Activated T-helper 17 cell treated with anti-CD3 and anti-CD28 coated beads, Interleukin-2, amount 50 U/mL, for 72 hours (primary cell): ENCODE measurements at regions not wholly inside any gene's neighbourhood (a gene's known extent, or its start where the extent isn't known, plus 50 kb on each side); places are given as distances from the start of the nearest gene placed in this dataset.

ENCODE experiments used
- ATAC-seq: fragments of 150-1000 bp; cut with Tn5 transposase; replicated peaks from 2 replicates; pipeline ENCODE4 v1.10.0; 2021; ENCODE audit warnings: mild to moderate bottlenecking, moderate library complexity
- H3K27ac Mint-ChIP-seq: one replicate; pipeline ENCODE4 v1.8.0; 2022; ENCODE audit warnings: mixed read lengths
- H3K27me3 Mint-ChIP-seq: one replicate; pipeline ENCODE4 v1.8.0; 2022; ENCODE audit warnings: mixed read lengths
- H3K36me3 Mint-ChIP-seq: one replicate; pipeline ENCODE4 v1.8.0; 2022; ENCODE audit warnings: low read depth, mild to moderate bottlenecking, mixed read lengths
- H3K4me1 Mint-ChIP-seq: one replicate; pipeline ENCODE4 v1.8.0; 2022; ENCODE audit warnings: mixed read lengths
- H3K4me3 Mint-ChIP-seq: one replicate; pipeline ENCODE4 v1.8.0; 2022; ENCODE audit warnings: mild to moderate bottlenecking, mixed read lengths
- H3K9me3 Mint-ChIP-seq: one replicate; pipeline ENCODE4 v1.8.0; 2022; ENCODE audit warnings: mixed read lengths

GRCh38 chr3:150084128-150084527 is 113.4 kb upstream of the PFN2 start:
- no peaks in the 10 kb centered on the region for H3K4me1 Mint-ChIP-seq
- ATAC-seq = no peak
- no peak overlapping the region for H3K4me3 Mint-ChIP-seq
- no peaks in the 10 kb centered on the region for H3K36me3 Mint-ChIP-seq
- no peak overlapping the region for H3K27ac Mint-ChIP-seq
- H3K27me3 Mint-ChIP-seq = peaks cover 14% of the 10 kb centered on the region
- no peaks in the 10 kb centered on the region for H3K9me3 Mint-ChIP-seq

GRCh38 chr3:150083655-150084042 is 113.0 kb upstream of the PFN2 start:
- Mint-ChIP-seq H3K36me3 (no peaks in the 10 kb centered on the region), H3K27me3 (peaks cover 10% of the 10 kb centered on the region), H3K27ac (no peak overlapping the region), H3K4me3 (no peak overlapping the region), H3K9me3 (no peaks in the 10 kb centered on the region), H3K4me1 (no peaks in the 10 kb centered on the region)
- ATAC-seq = no peak

- no peak overlapping the region for H3K27ac Mint-ChIP-seq
- H3K27me3 Mint-ChIP-seq = peaks cover 8% of the 10 kb centered on the region
- no peak for ATAC-seq
- H3K36me3 Mint-ChIP-seq = no peaks in the 10 kb centered on the region
- no peaks in the 10 kb centered on the region for H3K9me3 Mint-ChIP-seq
- H3K4me3 Mint-ChIP-seq = no peak overlapping the region
- no peaks in the 10 kb centered on the region for H3K4me1 Mint-ChIP-seq
These were observed 112.4 kb upstream of the PFN2 start for GRCh38 chr3:150082898-150083654.

- H3K4me3 Mint-ChIP-seq = no peak overlapping the region
- H3K9me3 Mint-ChIP-seq = no peaks in the 10 kb centered on the region
- peaks cover 7% of the 10 kb centered on the region for H3K27me3 Mint-ChIP-seq
- no peak for ATAC-seq
- H3K27ac Mint-ChIP-seq = no peak overlapping the region
- no peaks in the 10 kb centered on the region for H3K36me3 Mint-ChIP-seq
- no peaks in the 10 kb centered on the region for H3K4me1 Mint-ChIP-seq
These were observed 110.4 kb upstream of the PFN2 start for GRCh38 chr3:150081084-150081483.

- Mint-ChIP-seq H3K27ac (no peak overlapping the region), H3K36me3 (no peaks in the 10 kb centered on the region), H3K9me3 (no peaks in the 10 kb centered on the region), H3K27me3 (peaks cover 8% of the 10 kb centered on the region), H3K4me3 (no peak overlapping the region), H3K4me1 (no peaks in the 10 kb centered on the region)
- ATAC-seq = no peak
These were observed 109.5 kb upstream of the PFN2 start for GRCh38 chr3:150080058-150080730.

DNA sequence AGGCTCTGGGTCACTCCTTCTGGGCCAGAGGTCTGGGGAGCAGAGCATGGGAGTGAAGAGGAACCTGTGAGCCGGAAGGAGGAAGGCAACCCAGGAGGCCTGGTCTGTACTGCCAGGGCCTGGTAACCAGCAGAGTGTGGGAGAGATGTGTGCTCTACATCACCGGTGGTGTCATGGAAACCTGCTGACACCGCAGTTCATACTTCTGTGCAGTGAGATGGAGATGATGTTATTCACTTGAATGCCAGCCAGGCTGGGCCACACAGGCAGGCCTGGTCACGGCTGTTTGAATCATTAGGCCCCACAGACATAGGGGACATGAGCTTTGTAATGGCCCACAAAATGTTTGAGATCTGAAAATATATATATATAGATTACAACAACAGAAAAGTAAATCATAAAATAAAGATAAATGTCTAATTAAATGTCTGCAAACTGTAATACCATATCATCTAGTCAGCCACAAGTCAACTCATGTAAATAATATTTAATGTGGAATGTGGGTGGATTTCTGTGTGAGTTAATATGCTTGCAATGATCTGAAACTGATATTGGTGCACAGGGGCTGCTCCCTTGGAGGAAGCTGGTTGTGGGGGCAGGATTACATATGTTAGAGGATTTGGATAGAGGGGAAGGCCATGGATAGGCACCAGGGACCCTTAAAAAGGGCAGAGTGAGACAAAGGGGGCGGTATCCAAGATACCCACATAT is 108.5 kb upstream of the PFN2 start:
- H3K27me3 Mint-ChIP-seq = peaks cover 3% of the 10 kb centered on the region
- no peaks in the 10 kb centered on the region for H3K4me1 Mint-ChIP-seq
- H3K36me3 Mint-ChIP-seq = no peaks in the 10 kb centered on the region
- no peak overlapping the region for H3K27ac Mint-ChIP-seq
- H3K4me3 Mint-ChIP-seq = no peak overlapping the region
- ATAC-seq = no peak
- no peaks in the 10 kb centered on the region for H3K9me3 Mint-ChIP-seq

DNA sequence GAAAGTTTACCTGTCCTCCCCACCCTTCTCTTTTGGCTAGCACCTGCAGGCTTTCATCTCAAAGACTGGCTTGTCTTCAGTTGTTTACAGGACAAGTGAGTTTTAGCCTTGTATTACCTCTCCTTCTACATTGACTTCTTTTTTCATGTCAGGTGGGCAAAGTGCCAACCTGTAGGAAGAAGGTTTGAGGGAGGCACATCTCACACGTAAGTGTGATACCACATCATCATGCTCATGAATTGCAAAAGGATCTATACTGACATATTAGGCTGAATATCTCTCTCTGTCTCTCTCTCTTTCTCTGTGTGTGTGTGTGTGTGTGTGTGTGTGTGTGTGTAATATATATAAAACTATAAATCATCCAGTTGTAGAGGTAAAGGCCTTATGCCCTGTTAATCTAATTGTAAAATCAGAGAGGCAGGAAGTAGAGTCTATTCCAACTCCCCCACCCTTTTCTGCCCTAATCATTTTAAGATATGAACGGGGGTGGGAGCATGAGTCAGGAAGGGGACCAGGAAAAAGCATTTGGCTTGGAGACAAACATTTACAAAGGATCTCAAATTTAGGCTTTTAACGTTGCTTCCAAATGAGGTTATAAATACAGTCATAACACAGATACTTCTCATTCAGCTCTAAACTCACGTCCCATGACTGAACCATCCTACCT is 107.0 kb upstream of the PFN2 start:
- no peaks in the 10 kb centered on the region for H3K9me3 Mint-ChIP-seq
- H3K36me3 Mint-ChIP-seq = no peaks in the 10 kb centered on the region
- H3K4me1 Mint-ChIP-seq = no peaks in the 10 kb centered on the region
- ATAC-seq = no peak
- no peak overlapping the region for H3K4me3 Mint-ChIP-seq
- no peak overlapping the region for H3K27ac Mint-ChIP-seq
- peaks cover 13% of the 10 kb centered on the region for H3K27me3 Mint-ChIP-seq

DNA sequence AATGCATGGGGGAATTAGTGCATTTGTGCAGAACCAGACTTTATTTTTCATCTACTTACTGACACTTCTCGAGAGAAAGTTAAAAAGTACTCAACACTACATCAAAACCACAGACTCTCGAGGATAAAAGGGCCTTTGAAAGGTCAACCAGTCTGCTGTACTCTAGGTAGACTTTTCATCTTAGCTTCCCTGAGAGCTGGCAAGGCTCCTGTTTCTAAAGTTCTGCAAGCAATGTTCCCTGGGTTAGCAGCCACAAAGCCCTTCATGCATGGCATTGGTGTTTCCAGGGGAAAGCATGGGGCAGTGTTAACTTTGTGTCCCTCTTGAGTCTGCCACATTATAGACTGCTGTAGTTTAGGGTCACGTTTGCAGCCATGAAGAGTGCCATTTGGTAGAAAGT is 106.4 kb upstream of the PFN2 start:
- no peak for ATAC-seq
- Mint-ChIP-seq H3K4me3 (no peak overlapping the region), H3K4me1 (no peaks in the 10 kb centered on the region), H3K9me3 (no peaks in the 10 kb centered on the region), H3K27ac (no peak overlapping the region), H3K36me3 (no peaks in the 10 kb centered on the region), H3K27me3 (peaks cover 18% of the 10 kb centered on the region)

GRCh38 chr3:150076443-150076842 is 105.7 kb upstream of the PFN2 start:
- no peak overlapping the region for H3K27ac Mint-ChIP-seq
- peaks cover 19% of the 10 kb centered on the region for H3K27me3 Mint-ChIP-seq
- H3K36me3 Mint-ChIP-seq = no peaks in the 10 kb centered on the region
- ATAC-seq = no peak
- no peaks in the 10 kb centered on the region for H3K9me3 Mint-ChIP-seq
- H3K4me3 Mint-ChIP-seq = no peak overlapping the region
- H3K4me1 Mint-ChIP-seq = no peaks in the 10 kb centered on the region

- Mint-ChIP-seq H3K9me3 (no peaks in the 10 kb centered on the region), H3K27me3 (peaks cover 26% of the 10 kb centered on the region), H3K4me3 (no peak overlapping the region), H3K27ac (no peak overlapping the region), H3K4me1 (no peaks in the 10 kb centered on the region), H3K36me3 (no peaks in the 10 kb centered on the region)
- no peak for ATAC-seq
These were observed 104.7 kb upstream of the PFN2 start for GRCh38 chr3:150075417-150075865.

DNA sequence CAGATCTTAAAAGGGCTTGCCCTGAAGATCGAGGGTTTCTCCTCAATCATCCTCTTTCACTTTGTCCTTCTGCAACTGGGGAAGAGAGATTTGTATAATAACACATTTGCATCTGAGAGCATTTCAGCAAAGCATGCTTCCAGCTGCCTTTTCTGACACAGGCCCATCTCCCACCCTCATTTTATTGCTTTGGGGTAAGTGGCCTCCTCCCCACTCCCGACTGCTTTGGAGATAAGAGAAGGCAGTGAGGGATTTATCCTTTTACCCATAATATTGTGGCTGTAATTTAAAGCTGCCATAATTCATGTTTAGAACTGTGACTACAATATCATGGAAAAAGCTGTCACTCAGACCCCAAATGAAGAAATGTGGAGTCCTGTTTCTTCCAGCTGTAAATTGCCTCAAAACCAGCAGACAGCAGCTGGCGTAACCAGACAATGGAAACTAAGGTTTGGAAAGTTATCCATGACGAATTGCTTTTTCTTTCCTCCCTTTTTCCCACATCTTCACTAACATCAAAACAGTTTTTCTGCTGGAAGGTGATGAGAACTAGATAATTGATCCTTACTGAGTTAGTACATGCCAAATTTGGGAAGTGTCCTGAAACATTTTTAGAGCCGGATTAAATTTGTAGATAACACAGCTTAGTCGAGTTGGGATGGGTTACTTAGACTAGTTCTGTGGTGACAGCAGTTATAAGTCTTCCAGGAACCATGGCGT is 104.2 kb upstream of the PFN2 start:
- no peaks in the 10 kb centered on the region for H3K9me3 Mint-ChIP-seq

GRCh38 chr3:150074277-150074676 is 103.6 kb upstream of the PFN2 start:
- Mint-ChIP-seq H3K4me1 (no peaks in the 10 kb centered on the region), H3K36me3 (no peaks in the 10 kb centered on the region), H3K27me3 (peaks cover 31% of the 10 kb centered on the region), H3K9me3 (no peaks in the 10 kb centered on the region), H3K4me3 (no peak overlapping the region), H3K27ac (no peak overlapping the region)
- ATAC-seq = no peak

More for the DNA sequence above, 104.2 kb upstream of the PFN2 start:
- H3K36me3 Mint-ChIP-seq = no peaks in the 10 kb centered on the region
- H3K4me3 Mint-ChIP-seq = no peak overlapping the region
- peaks cover 26% of the 10 kb centered on the region for H3K27me3 Mint-ChIP-seq
- H3K4me1 Mint-ChIP-seq = no peaks in the 10 kb centered on the region
- H3K27ac Mint-ChIP-seq = no peak overlapping the region
- no peak for ATAC-seq

DNA sequence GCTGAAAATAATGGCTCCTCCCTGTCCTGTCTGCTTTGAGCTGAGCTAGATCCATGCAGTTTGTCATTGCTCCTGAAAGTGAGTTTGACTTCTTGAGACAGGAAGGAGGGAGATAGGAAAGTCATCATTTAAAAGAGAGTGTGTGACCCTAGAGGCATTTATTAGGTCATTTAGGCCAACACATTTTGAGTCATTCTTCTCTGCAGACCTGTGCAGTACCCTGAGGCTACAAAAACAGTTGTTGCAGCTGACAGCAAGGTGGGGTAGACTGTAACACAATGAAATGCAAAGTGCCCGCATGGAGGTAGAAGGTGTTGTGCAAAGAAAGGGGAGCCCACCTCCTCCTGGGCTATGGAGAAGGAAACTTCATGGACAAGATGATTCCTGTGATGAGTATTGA is 102.8 kb upstream of the PFN2 start:
- Mint-ChIP-seq H3K27me3 (peaks cover 32% of the 10 kb centered on the region), H3K27ac (no peak overlapping the region), H3K4me3 (no peak overlapping the region), H3K36me3 (no peaks in the 10 kb centered on the region), H3K9me3 (no peaks in the 10 kb centered on the region), H3K4me1 (no peaks in the 10 kb centered on the region)
- ATAC-seq = no peak

GRCh38 chr3:150073031-150073430 is 102.3 kb upstream of the PFN2 start:
- Mint-ChIP-seq H3K36me3 (no peaks in the 10 kb centered on the region), H3K27me3 (peaks cover 33% of the 10 kb centered on the region), H3K27ac (no peak overlapping the region), H3K4me1 (no peaks in the 10 kb centered on the region), H3K4me3 (no peak overlapping the region), H3K9me3 (no peaks in the 10 kb centered on the region)
- no peak for ATAC-seq
